Activated naive CD4-positive, alpha-beta T cell treated with anti-CD3 and anti-CD28 coated beads for 36 hours (primary cell): ENCODE measurements at regions not wholly inside any gene's neighbourhood (a gene's known extent, or its start where the extent isn't known, plus 50 kb on each side); places are given as distances from the start of the nearest gene placed in this dataset.

ENCODE experiments used
- CTCF ChIA-PET: fragments of 350-600 bp; sonication (Branson Sonifier 250); formaldehyde crosslinking; loops from one replicate; lab custom pipeline; 2021; ENCODE audit warnings: antibody characterized with exemption; lab: Charles Lee
- DNase-seq: peaks from one replicate; pipeline ENCODE4 v3.0.0-alpha.2; 2020
- H3K27ac Mint-ChIP-seq: one replicate; pipeline ENCODE4 v1.8.0; 2021; ENCODE audit warnings: mild to moderate bottlenecking, mixed read lengths
- H3K27me3 Mint-ChIP-seq: one replicate; pipeline ENCODE4 v1.8.0; 2021; ENCODE audit warnings: low read depth, mixed read lengths
- H3K36me3 Mint-ChIP-seq: one replicate; pipeline ENCODE4 v1.8.0; 2021; ENCODE audit warnings: low read depth, mixed read lengths
- H3K4me1 Mint-ChIP-seq: one replicate; pipeline ENCODE4 v1.8.0; 2021; ENCODE audit warnings: low read depth, mixed read lengths
- H3K4me3 Mint-ChIP-seq: one replicate; pipeline ENCODE4 v1.8.0; 2021; ENCODE audit warnings: mild to moderate bottlenecking, moderate library complexity, mixed read lengths
- H3K9me3 Mint-ChIP-seq: one replicate; pipeline ENCODE4 v1.8.0; 2021; ENCODE audit warnings: mixed read lengths
- intact Hi-C: fragments of 100-400 bp; cut with micrococcal nuclease; formaldehyde crosslinking; loops from one replicate; pipeline ENCODE4 v1.15.1; 2023

DNA sequence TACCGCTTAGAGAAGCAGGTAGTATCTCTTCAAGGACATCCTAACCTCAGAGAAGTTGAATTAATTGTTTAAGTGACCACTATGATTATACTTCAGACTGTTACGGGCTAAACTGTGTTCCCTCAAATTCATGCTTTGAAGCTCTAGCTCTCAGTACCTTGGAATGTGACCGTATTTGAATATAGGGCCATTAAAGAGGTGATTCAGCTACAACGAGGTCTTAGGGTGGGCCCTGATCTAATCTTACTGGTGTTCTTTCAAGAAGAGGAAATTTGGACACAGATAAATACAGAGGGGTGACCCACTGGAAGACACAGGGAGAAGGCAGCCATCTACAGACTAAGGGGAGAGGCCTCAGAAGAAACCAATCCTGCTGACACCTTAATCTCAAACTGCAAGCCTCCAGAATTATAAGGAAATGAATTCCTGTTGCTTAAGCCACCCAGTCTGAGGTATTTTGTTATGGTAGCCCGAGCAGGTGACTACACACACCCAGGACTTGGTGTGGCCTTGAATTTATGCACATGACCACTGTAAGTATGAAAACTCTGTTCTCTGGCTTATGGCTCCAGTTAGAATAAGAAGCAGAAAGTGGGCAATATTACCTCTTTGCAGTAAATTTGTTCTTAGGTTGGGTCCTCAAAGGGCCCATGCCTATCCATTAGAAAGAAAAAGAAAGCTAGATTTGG is 249.1 kb downstream of the DHX35 start:
- CTCF ChIA-PET, result no interaction called here
- H3K4me1 Mint-ChIP-seq, result no peaks in the 10 kb centered on the region
- intact Hi-C loops, result no loop called here
- peaks cover 3% of the 10 kb centered on the region for H3K27me3 Mint-ChIP-seq
- DNase-seq, result no peak
- H3K4me3 Mint-ChIP-seq, result no peak overlapping the region
- no peak overlapping the region for H3K27ac Mint-ChIP-seq
- no peaks in the 10 kb centered on the region for H3K36me3 Mint-ChIP-seq
- no peaks in the 10 kb centered on the region for H3K9me3 Mint-ChIP-seq

DNA sequence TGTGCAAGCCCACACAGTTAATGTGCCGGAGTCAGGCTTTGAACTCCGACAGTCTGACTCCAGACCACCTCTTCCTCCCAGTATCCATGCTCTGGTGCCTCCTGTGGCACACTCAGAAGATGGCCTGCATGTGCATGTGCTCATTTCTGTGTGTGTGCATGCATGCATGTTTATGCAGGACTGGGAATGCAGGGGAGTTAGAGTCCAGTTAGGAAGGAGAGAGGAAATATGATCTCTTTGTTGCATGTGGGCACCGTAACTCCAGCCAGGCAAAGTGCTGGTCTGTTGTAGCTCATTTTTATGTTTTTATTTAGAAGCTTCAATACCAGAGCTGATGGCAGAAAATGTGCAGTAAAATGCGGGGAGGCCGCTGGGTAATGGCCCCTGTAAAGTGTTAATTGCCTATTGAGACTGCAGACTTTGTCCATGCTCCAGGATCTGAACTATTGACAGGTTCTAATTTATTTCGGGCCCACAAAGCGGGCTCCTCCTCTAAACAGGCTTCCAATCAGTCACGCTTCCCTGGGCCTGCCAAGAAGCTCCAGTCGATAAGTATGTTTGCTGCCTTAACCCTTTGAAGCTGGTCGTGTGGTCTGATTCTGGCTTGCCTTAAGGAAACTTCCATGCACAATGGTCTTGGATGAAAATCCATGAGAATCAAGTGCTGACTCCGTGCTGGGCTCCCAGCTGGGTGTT is 248.3 kb downstream of the DHX35 start:
- Mint-ChIP-seq H3K27ac (no peak overlapping the region), H3K4me1 (no peaks in the 10 kb centered on the region), H3K9me3 (no peaks in the 10 kb centered on the region), H3K4me3 (no peak overlapping the region), H3K36me3 (no peaks in the 10 kb centered on the region), H3K27me3 (peaks cover 3% of the 10 kb centered on the region)
- intact Hi-C loops, result no loop called here
- DNase-seq, result no peak
- CTCF ChIA-PET, result no interaction called here

GRCh38 chr20:39206899-39207564 is 244.9 kb downstream of the DHX35 start:
- Mint-ChIP-seq H3K4me1 (no peaks in the 10 kb centered on the region), H3K9me3 (peaks cover 4% of the 10 kb centered on the region), H3K27me3 (peaks cover 3% of the 10 kb centered on the region), H3K4me3 (no peak overlapping the region), H3K27ac (no peak overlapping the region), H3K36me3 (no peaks in the 10 kb centered on the region)
- intact Hi-C loops, result no loop called here
- DNase-seq, result no peak
- CTCF ChIA-PET, result no interaction called here

GRCh38 chr20:39195582-39196021 is 233.5 kb downstream of the DHX35 start:
- intact Hi-C loops, result no loop called here
- Mint-ChIP-seq H3K9me3 (peaks cover 3% of the 10 kb centered on the region), H3K36me3 (no peaks in the 10 kb centered on the region), H3K27me3 (peaks cover 18% of the 10 kb centered on the region), H3K27ac (no peak overlapping the region), H3K4me1 (no peaks in the 10 kb centered on the region), H3K4me3 (no peak overlapping the region)
- CTCF ChIA-PET, result no interaction called here
- DNase-seq, result no peak

DNA sequence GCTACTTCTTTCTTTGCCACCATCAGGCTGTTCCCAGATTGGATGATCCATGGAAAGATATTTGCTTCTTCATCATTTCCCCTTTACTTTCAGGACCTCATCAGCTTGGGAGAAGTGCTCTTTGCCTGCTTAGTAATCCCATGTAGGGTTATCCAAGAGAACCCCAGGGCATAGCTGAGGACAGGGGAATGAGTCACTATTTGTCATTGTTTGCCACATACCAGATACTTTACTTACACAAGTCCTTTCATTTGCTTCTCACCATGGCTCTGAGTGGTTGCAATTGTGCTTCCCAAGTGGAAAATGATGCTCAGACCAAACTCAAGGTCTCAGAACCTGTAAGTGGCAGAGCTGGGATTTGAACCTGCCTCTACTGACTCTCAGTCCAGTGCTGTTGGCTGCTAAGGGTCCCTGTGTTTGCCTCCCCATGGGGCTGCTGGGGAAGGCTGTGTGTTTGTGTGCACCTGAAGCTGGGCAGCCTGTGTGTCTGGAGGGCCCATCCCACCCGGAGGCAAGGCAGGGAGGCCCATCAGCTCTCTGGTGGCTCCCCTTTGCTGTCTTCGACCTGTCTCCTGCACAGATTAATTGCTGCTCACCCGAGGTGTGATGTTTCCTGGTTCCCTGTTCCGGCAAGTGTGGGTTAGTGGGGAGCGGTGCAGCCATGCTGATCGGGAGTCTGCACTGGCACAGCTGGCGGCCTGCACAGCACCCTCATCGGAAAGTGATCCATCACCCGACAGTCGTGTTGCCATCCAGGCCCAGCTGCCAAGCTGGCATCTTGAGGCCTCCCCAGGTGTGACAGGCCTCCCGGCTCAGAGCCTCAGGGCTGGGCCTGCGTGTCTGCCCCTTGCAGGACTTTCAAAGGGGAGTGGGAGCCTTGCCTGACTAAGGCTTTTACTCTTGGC is 228.8 kb downstream of the DHX35 start:
- no peak overlapping the region for H3K27ac Mint-ChIP-seq
- CTCF ChIA-PET, result interaction anchor here (0.7 kb wide), 1 partner anchor 170 kb away, joined by 3 read pairs; no protein-coding TSS in a partner anchor
- no peaks in the 10 kb centered on the region for H3K36me3 Mint-ChIP-seq
- intact Hi-C loops, result no loop called here
- DNase-seq, result no peak
- H3K4me1 Mint-ChIP-seq, result no peaks in the 10 kb centered on the region
- no peak overlapping the region for H3K4me3 Mint-ChIP-seq
- peaks cover 14% of the 10 kb centered on the region for H3K27me3 Mint-ChIP-seq
- H3K9me3 Mint-ChIP-seq, result no peaks in the 10 kb centered on the region

- H3K36me3 Mint-ChIP-seq, result no peaks in the 10 kb centered on the region
- no peak for DNase-seq
- CTCF ChIA-PET, result interaction anchor here (0.5 kb wide), 1 partner anchor 30 kb away, joined by 3 read pairs; no protein-coding TSS in a partner anchor
- H3K9me3 Mint-ChIP-seq, result peaks cover 5% of the 10 kb centered on the region
- H3K27ac Mint-ChIP-seq, result no peak overlapping the region
- no peak overlapping the region for H3K4me3 Mint-ChIP-seq
- peaks cover 5% of the 10 kb centered on the region for H3K27me3 Mint-ChIP-seq
- H3K4me1 Mint-ChIP-seq, result no peaks in the 10 kb centered on the region
- intact Hi-C loops, result no loop called here
These were observed 226.2 kb downstream of the DHX35 start for GRCh38 chr20:39188266-39188765.

DNA sequence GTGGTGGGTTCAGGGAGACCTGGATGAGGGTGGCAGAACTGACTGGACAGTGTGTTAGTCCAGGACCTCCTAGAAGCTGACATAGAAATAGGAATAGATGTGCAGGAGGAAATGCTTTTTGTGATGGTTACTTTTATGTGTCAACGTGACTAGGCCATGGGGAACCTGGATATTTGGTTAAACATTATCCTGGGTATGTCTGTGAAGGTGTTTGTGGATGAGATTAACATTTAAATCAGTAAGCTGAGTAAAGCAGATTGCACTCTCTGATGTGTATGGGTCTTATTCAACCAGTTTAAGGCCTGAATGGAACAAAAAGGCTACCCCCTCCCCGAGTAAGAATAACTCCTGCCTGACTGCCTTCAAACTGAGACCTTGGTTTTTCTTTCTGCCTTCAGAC is 219.3 kb downstream of the DHX35 start:
- intact Hi-C loops, result no loop called here
- H3K4me1 Mint-ChIP-seq, result no peaks in the 10 kb centered on the region
- no peaks in the 10 kb centered on the region for H3K36me3 Mint-ChIP-seq
- no peak for DNase-seq
- no peak overlapping the region for H3K27ac Mint-ChIP-seq
- H3K4me3 Mint-ChIP-seq, result no peak overlapping the region
- peaks cover 9% of the 10 kb centered on the region for H3K27me3 Mint-ChIP-seq
- H3K9me3 Mint-ChIP-seq, result peaks cover 5% of the 10 kb centered on the region
- CTCF ChIA-PET, result no interaction called here

- peaks cover 7% of the 10 kb centered on the region for H3K27me3 Mint-ChIP-seq
- no peaks in the 10 kb centered on the region for H3K4me1 Mint-ChIP-seq
- intact Hi-C loops, result no loop called here
- no peak overlapping the region for H3K4me3 Mint-ChIP-seq
- no peaks in the 10 kb centered on the region for H3K36me3 Mint-ChIP-seq
- H3K27ac Mint-ChIP-seq, result no peak overlapping the region
- no peak for DNase-seq
- H3K9me3 Mint-ChIP-seq, result no peaks in the 10 kb centered on the region
- CTCF ChIA-PET, result no interaction called here
These were observed 214.3 kb downstream of the DHX35 start for GRCh38 chr20:39176457-39176856.

DNA sequence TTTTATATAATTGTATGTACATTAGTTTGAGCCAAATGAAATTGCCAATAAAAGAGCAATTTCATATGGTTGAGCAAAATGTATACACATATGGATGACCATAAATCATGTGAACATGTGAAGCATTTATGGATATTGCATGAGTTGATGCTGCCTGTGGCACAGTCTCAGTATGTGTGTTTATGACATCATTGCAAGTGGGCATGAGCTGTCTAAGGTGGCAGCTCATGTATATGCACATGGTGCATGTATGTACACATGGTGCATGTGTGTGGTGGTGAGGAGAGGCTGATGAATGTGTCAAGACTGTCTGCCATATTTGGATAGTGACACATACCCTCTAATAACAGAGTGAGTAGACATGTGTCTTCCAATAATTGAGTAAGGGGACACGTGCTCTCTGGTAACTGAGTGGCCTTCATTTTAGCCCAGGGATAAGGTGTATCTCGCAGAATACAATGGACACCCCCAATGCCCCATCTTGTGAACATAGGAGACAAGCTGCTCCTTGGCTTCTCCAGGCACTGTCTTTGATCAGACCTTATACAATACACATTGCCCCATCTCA is 208.8 kb downstream of the DHX35 start:
- no peak for DNase-seq
- H3K4me3 Mint-ChIP-seq, result no peak overlapping the region
- H3K36me3 Mint-ChIP-seq, result no peaks in the 10 kb centered on the region
- H3K27ac Mint-ChIP-seq, result no peak overlapping the region
- H3K27me3 Mint-ChIP-seq, result peaks cover 2% of the 10 kb centered on the region
- CTCF ChIA-PET, result no interaction called here
- intact Hi-C loops, result no loop called here
- no peaks in the 10 kb centered on the region for H3K9me3 Mint-ChIP-seq
- H3K4me1 Mint-ChIP-seq, result no peaks in the 10 kb centered on the region

- Mint-ChIP-seq H3K27me3 (no peaks in the 10 kb centered on the region), H3K36me3 (no peaks in the 10 kb centered on the region), H3K4me1 (no peaks in the 10 kb centered on the region), H3K4me3 (no peak overlapping the region), H3K9me3 (no peaks in the 10 kb centered on the region), H3K27ac (no peak overlapping the region)
- DNase-seq, result no peak
- CTCF ChIA-PET, result no interaction called here
- intact Hi-C loops, result no loop called here
These were observed 203.0 kb downstream of the DHX35 start for GRCh38 chr20:39165099-39165498.

- no peaks in the 10 kb centered on the region for H3K27me3 Mint-ChIP-seq
- intact Hi-C loops, result no loop called here
- no peak for DNase-seq
- no peak overlapping the region for H3K4me3 Mint-ChIP-seq
- H3K36me3 Mint-ChIP-seq, result no peaks in the 10 kb centered on the region
- CTCF ChIA-PET, result interaction anchor here (0.7 kb wide), 1 partner anchor 1618 kb away, joined by 6 read pairs; no protein-coding TSS in a partner anchor
- no peak overlapping the region for H3K27ac Mint-ChIP-seq
- no peaks in the 10 kb centered on the region for H3K9me3 Mint-ChIP-seq
- H3K4me1 Mint-ChIP-seq, result no peaks in the 10 kb centered on the region
These were observed 202.5 kb downstream of the DHX35 start for GRCh38 chr20:39164642-39165041.
